ENCODE measurements at regions not wholly inside any gene's neighbourhood (a gene's known extent, or its start where the extent isn't known, plus 50 kb on each side); places are given as distances from the start of the nearest gene placed in this dataset.

- H3K4me1 Mint-ChIP-seq: peaks cover 6% of the 10 kb centered on the region
- H3K36me3 Mint-ChIP-seq: no peaks in the 10 kb centered on the region
- DNase-seq (ENCODE audit: low spot score in 2 of 2): no peak
- H3K9me3 Mint-ChIP-seq: no peaks in the 10 kb centered on the region
- H3K27ac Mint-ChIP-seq: no peak overlapping the region
- no peak overlapping the region for H3K4me3 Mint-ChIP-seq
- ATAC-seq: no peak
Measured at GRCh38 chr1:112322018-112322417, 74.0 kb upstream of the CTTNBP2NL start.

- Mint-ChIP-seq H3K4me1 (peaks cover 6% of the 10 kb centered on the region), H3K36me3 (no peaks in the 10 kb centered on the region), H3K27ac (no peak overlapping the region), H3K9me3 (no peaks in the 10 kb centered on the region), H3K4me3 (no peak overlapping the region)
- DNase-seq (ENCODE audit: low spot score in 2 of 2): no peak
- no peak for ATAC-seq
Measured at GRCh38 chr1:112322983-112323678, 72.9 kb upstream of the CTTNBP2NL start.

- ATAC-seq: peak; percentile 6
- Mint-ChIP-seq H3K27ac (no peak overlapping the region), H3K4me3 (no peak overlapping the region), H3K9me3 (no peaks in the 10 kb centered on the region), H3K36me3 (no peaks in the 10 kb centered on the region), H3K4me1 (no peaks in the 10 kb centered on the region)
- DNase-seq (ENCODE audit: low spot score in 2 of 2): no peak
Measured at GRCh38 chr1:112325504-112325903, 70.5 kb upstream of the CTTNBP2NL start.

GRCh38 chr1:112328600-112328999 lies 67.4 kb upstream of the CTTNBP2NL start:
- ATAC-seq (no peak), DNase-seq (ENCODE audit: low spot score in 2 of 2) (no peak)
- H3K9me3 Mint-ChIP-seq: no peaks in the 10 kb centered on the region
- no peak overlapping the region for H3K4me3 Mint-ChIP-seq
- no peak overlapping the region for H3K27ac Mint-ChIP-seq
- no peaks in the 10 kb centered on the region for H3K36me3 Mint-ChIP-seq
- H3K4me1 Mint-ChIP-seq: no peaks in the 10 kb centered on the region

- H3K36me3 Mint-ChIP-seq: no peaks in the 10 kb centered on the region
- no peak overlapping the region for H3K27ac Mint-ChIP-seq
- H3K4me1 Mint-ChIP-seq: peaks cover 7% of the 10 kb centered on the region
- H3K4me3 Mint-ChIP-seq: no peak overlapping the region
- DNase-seq (ENCODE audit: low spot score in 2 of 2) (no peak), ATAC-seq (no peak)
- H3K9me3 Mint-ChIP-seq: no peaks in the 10 kb centered on the region
Measured at GRCh38 chr1:112332176-112333150, 63.6 kb upstream of the CTTNBP2NL start.

GRCh38 chr1:112335351-112335750 lies 60.7 kb upstream of the CTTNBP2NL start:
- Mint-ChIP-seq H3K27ac (no peak overlapping the region), H3K36me3 (no peaks in the 10 kb centered on the region), H3K9me3 (no peaks in the 10 kb centered on the region), H3K4me1 (peaks cover 7% of the 10 kb centered on the region), H3K4me3 (no peak overlapping the region)
- DNase-seq (ENCODE audit: low spot score in 2 of 2): no peak
- ATAC-seq: no peak

- ATAC-seq: peak; percentile 42
- DNase-seq (ENCODE audit: low spot score in 2 of 2): no peak
- H3K9me3 Mint-ChIP-seq: no peaks in the 10 kb centered on the region
- H3K4me3 Mint-ChIP-seq: peak overlapping the region; percentile 37
- no peak overlapping the region for H3K27ac Mint-ChIP-seq
- H3K4me1 Mint-ChIP-seq: peaks cover 7% of the 10 kb centered on the region
- no peaks in the 10 kb centered on the region for H3K36me3 Mint-ChIP-seq
Measured at GRCh38 chr1:112337028-112337531, 58.9 kb upstream of the CTTNBP2NL start.

GRCh38 chr1:112341986-112342385 lies 54.0 kb upstream of the CTTNBP2NL start:
- no peak overlapping the region for H3K4me3 Mint-ChIP-seq
- ATAC-seq: no peak

GRCh38 chr1:112342558-112342957 lies 53.5 kb upstream of the CTTNBP2NL start:
- H3K4me1 Mint-ChIP-seq: peaks cover 11% of the 10 kb centered on the region
- DNase-seq (ENCODE audit: low spot score in 2 of 2): no peak

More at GRCh38 chr1:112341986-112342385, 54.0 kb upstream of the CTTNBP2NL start:
- peaks cover 15% of the 10 kb centered on the region for H3K4me1 Mint-ChIP-seq
- no peaks in the 10 kb centered on the region for H3K36me3 Mint-ChIP-seq
- H3K27ac Mint-ChIP-seq: no peak overlapping the region
- no peak for DNase-seq (ENCODE audit: low spot score in 2 of 2)
- H3K9me3 Mint-ChIP-seq: no peaks in the 10 kb centered on the region

GRCh38 chr1:112344754-112345423 lies 51.1 kb upstream of the CTTNBP2NL start:
- Mint-ChIP-seq H3K36me3 (no peaks in the 10 kb centered on the region), H3K27ac (no peak overlapping the region), H3K9me3 (peaks cover 4% of the 10 kb centered on the region), H3K4me1 (peaks cover 11% of the 10 kb centered on the region), H3K4me3 (no peak overlapping the region)
- ATAC-seq: peak; percentile 74
- DNase-seq (ENCODE audit: low spot score in 2 of 2): no peak

More at GRCh38 chr1:112342558-112342957, 53.5 kb upstream of the CTTNBP2NL start:
- H3K27ac Mint-ChIP-seq: no peak overlapping the region
- ATAC-seq: no peak
- no peaks in the 10 kb centered on the region for H3K9me3 Mint-ChIP-seq
- no peak overlapping the region for H3K4me3 Mint-ChIP-seq
- H3K36me3 Mint-ChIP-seq: no peaks in the 10 kb centered on the region

All from stimulated activated effector memory CD8-positive, alpha-beta T cell treated with anti-CD3 and anti-CD28 coated beads, Interleukin-12 subunit alpha, Interleukin-12 subunit beta, amount 100 ng/mL, for 72 hours (primary cell).